GM21390 (cell line): ENCODE measurements at regions not wholly inside any gene's neighbourhood (a gene's known extent, or its start where the extent isn't known, plus 50 kb on each side); places are given as distances from the start of the nearest gene placed in this dataset.
A peak's percentile ranks its signal among the peaks of the same experiment; 100 is the strongest.

Experiments
- ATAC-seq: cut with Tn5 transposase; IDR thresholded peaks from one replicate; pipeline ENCODE4 v1.9.1; 2021; ENCODE audit not compliant: unreplicated experiment

- no peak for ATAC-seq
Observed at GRCh38 chr14:85963486-85963885, 433.5 kb downstream of the FLRT2 start.

- no peak for ATAC-seq
Observed at GRCh38 chr14:85960756-85961155, 430.8 kb downstream of the FLRT2 start.

GRCh38 chr14:85959063-85959462 lies 429.1 kb downstream of the FLRT2 start:
- no peak for ATAC-seq

- no peak for ATAC-seq
Observed at GRCh38 chr14:85958069-85958468, 428.1 kb downstream of the FLRT2 start.

- no peak for ATAC-seq
Observed at GRCh38 chr14:85953265-85953664, 423.3 kb downstream of the FLRT2 start.

- no peak for ATAC-seq
Observed at GRCh38 chr14:85948153-85948552, 418.2 kb downstream of the FLRT2 start.

GRCh38 chr14:85947461-85948139 lies 417.7 kb downstream of the FLRT2 start:
- ATAC-seq: no peak

GRCh38 chr14:85943192-85943591 lies 413.2 kb downstream of the FLRT2 start:
- no peak for ATAC-seq

GRCh38 chr14:85934886-85935254 lies 404.9 kb downstream of the FLRT2 start:
- peak; percentile 48 for ATAC-seq

- ATAC-seq: peak; percentile 90
Observed at GRCh38 chr14:85934123-85934885, 404.4 kb downstream of the FLRT2 start.

GRCh38 chr14:85921241-85921640 lies 391.3 kb downstream of the FLRT2 start:
- no peak for ATAC-seq

GRCh38 chr14:85917716-85918115 lies 387.8 kb downstream of the FLRT2 start:
- no peak for ATAC-seq

- no peak for ATAC-seq
Observed at GRCh38 chr14:85915711-85916110, 385.8 kb downstream of the FLRT2 start.

GRCh38 chr14:85912141-85912540 lies 382.2 kb downstream of the FLRT2 start:
- ATAC-seq: no peak

GRCh38 chr14:85911044-85911443 lies 381.1 kb downstream of the FLRT2 start:
- ATAC-seq: no peak

- no peak for ATAC-seq
Observed at GRCh38 chr14:85909581-85909980, 379.6 kb downstream of the FLRT2 start.

- no peak for ATAC-seq
Observed at GRCh38 chr14:85907536-85907935, 377.6 kb downstream of the FLRT2 start.

- ATAC-seq: no peak
Observed at GRCh38 chr14:85897808-85898207, 367.9 kb downstream of the FLRT2 start.

- no peak for ATAC-seq
Observed at GRCh38 chr14:85895603-85896002, 365.7 kb downstream of the FLRT2 start.

- ATAC-seq: no peak
Observed at GRCh38 chr14:85892251-85892650, 362.3 kb downstream of the FLRT2 start.

GRCh38 chr14:85883966-85884365 lies 354.0 kb downstream of the FLRT2 start:
- ATAC-seq: no peak

- no peak for ATAC-seq
Observed at GRCh38 chr14:85883101-85883500, 353.2 kb downstream of the FLRT2 start.

GRCh38 chr14:85881935-85882334 lies 352.0 kb downstream of the FLRT2 start:
- ATAC-seq: no peak
